WTC11 (cell line): ENCODE measurements at regions not wholly inside any gene's neighbourhood (a gene's known extent, or its start where the extent isn't known, plus 50 kb on each side); places are given as distances from the start of the nearest gene placed in this dataset.

Experiments used
- ATAC-seq: fragments of 200-7000 bp; cut with Tn5 transposase; 2 replicates; pipeline ENCODE4 v1.10.0; 2021; ENCODE audit warnings: mild to moderate bottlenecking, moderate library complexity
- CTCF ChIA-PET: fragments of 300-600 bp; sonication (Branson Sonifier 250); formaldehyde crosslinking; loops from one replicate; lab custom pipeline; 2021; ENCODE audit warnings: antibody characterized with exemption; lab: Charles Lee
- POLR2A ChIA-PET: fragments of 350-600 bp; sonication (Branson Sonifier 250); formaldehyde crosslinking; loops from one replicate; lab custom pipeline; 2021; ENCODE audit warnings: antibody characterized with exemption; lab: Charles Lee
- DNase-seq: peaks from one replicate; pipeline ENCODE4 v3.0.0; 2021; ENCODE audit warnings: low spot score
- H3K27ac Mint-ChIP-seq: 2 replicates; pipeline ENCODE4 v1.8.0; 2021; ENCODE audit warnings: mixed read lengths
- H3K27me3 Mint-ChIP-seq: 2 replicates; pipeline ENCODE4 v1.8.0; 2021; ENCODE audit warnings: low read depth, mild to moderate bottlenecking, moderate library complexity, mixed read lengths
- H3K36me3 Mint-ChIP-seq: 2 replicates; pipeline ENCODE4 v1.8.0; 2021; ENCODE audit warnings: mixed read lengths
- H3K4me1 Mint-ChIP-seq: 2 replicates; pipeline ENCODE4 v1.8.0; 2022; ENCODE audit warnings: mixed read lengths
- H3K4me3 Mint-ChIP-seq: 2 replicates; pipeline ENCODE4 v1.8.0; 2021; ENCODE audit warnings: mild to moderate bottlenecking, moderate library complexity, mixed read lengths
- H3K9me3 Mint-ChIP-seq: 2 replicates; pipeline ENCODE4 v1.8.0; 2021; ENCODE audit warnings: mixed read lengths
- AR ChIP-seq: fragments of 250-450 bp; sonication (Bioruptor Pico); IDR thresholded peaks from 2 replicates; pipeline ENCODE4 v1.9.0; 2021; ENCODE audit warnings: mild to moderate bottlenecking
- ARID4B ChIP-seq: sonication (generic); formaldehyde crosslinking; IDR thresholded peaks from 2 replicates; pipeline ENCODE4 v1.8.0; 2023; ENCODE audit warnings: missing genetic modification reagents, mild to moderate bottlenecking, borderline replicate concordance
- CREM ChIP-seq: sonication (generic); formaldehyde crosslinking; IDR thresholded peaks from 2 replicates; pipeline ENCODE4 v1.8.1; 2022; ENCODE audit warnings: mild to moderate bottlenecking, missing genetic modification reagents, moderate library complexity
- CTCF ChIP-seq: fragments of 200-600 bp; IDR thresholded peaks from 2 replicates; pipeline ENCODE4 v1.8.0; 2022; ENCODE audit warnings: antibody characterized with exemption
- E2F1 ChIP-seq: sonication (generic); formaldehyde crosslinking; IDR thresholded peaks from 2 replicates; pipeline ENCODE4 v1.8.0; 2022; ENCODE audit warnings: mild to moderate bottlenecking, missing genetic modification reagents
- ERG ChIP-seq: fragments of 250-450 bp; sonication (Bioruptor Pico); IDR thresholded peaks from 2 replicates; pipeline ENCODE4 v1.8.0; 2021; ENCODE audit warnings: mild to moderate bottlenecking
- FOXJ3 ChIP-seq: sonication (generic); formaldehyde crosslinking; IDR thresholded peaks from 2 replicates; pipeline ENCODE4 v1.9.0; 2021; ENCODE audit warnings: missing genetic modification reagents, mild to moderate bottlenecking, borderline replicate concordance
- GTF2I ChIP-seq: fragments of 250-450 bp; sonication (Bioruptor Pico); conservative IDR thresholded peaks from 2 replicates; pipeline ENCODE4 v1.4.0; 2021; ENCODE audit warnings: mild to moderate bottlenecking
- JUN ChIP-seq: sonication (generic); formaldehyde crosslinking; IDR thresholded peaks from 2 replicates; pipeline ENCODE4 v1.8.0; 2023; ENCODE audit warnings: mild to moderate bottlenecking, missing genetic modification reagents
- PRDM15 ChIP-seq: sonication (generic); formaldehyde crosslinking; IDR thresholded peaks from 2 replicates; pipeline ENCODE4 v1.8.0; 2022; ENCODE audit warnings: missing genetic modification reagents
- RELA ChIP-seq: sonication (generic); formaldehyde crosslinking; IDR thresholded peaks from 2 replicates; pipeline ENCODE4 v1.8.1; 2022; ENCODE audit warnings: missing genetic modification reagents, mild to moderate bottlenecking, borderline replicate concordance
- SMAD3 ChIP-seq: sonication (generic); formaldehyde crosslinking; IDR thresholded peaks from 2 replicates; pipeline ENCODE4 v1.8.0; 2022; ENCODE audit warnings: missing genetic modification reagents, mild to moderate bottlenecking, borderline replicate concordance
- TEAD4 ChIP-seq: sonication (generic); formaldehyde crosslinking; IDR thresholded peaks from 2 replicates; pipeline ENCODE4 v1.8.0; 2022; ENCODE audit warnings: mild to moderate bottlenecking, missing genetic modification reagents
- USF2 ChIP-seq: sonication (generic); formaldehyde crosslinking; IDR thresholded peaks from 2 replicates; pipeline ENCODE4 v1.8.1; 2023; ENCODE audit warnings: mild to moderate bottlenecking, missing genetic modification reagents, moderate library complexity
- ZMAT4 ChIP-seq: fragments of 250-450 bp; sonication (Bioruptor Pico); IDR thresholded peaks from 2 replicates; pipeline ENCODE4 v1.9.0; 2021; ENCODE audit warnings: mild to moderate bottlenecking
- ZNF121 ChIP-seq: sonication (generic); formaldehyde crosslinking; IDR thresholded peaks from 2 replicates; pipeline ENCODE4 v1.8.0; 2023; ENCODE audit warnings: missing genetic modification reagents
- ZNF317 ChIP-seq: sonication (generic); formaldehyde crosslinking; IDR thresholded peaks from 2 replicates; pipeline ENCODE4 v1.8.1; 2023; ENCODE audit warnings: low read depth, mild to moderate bottlenecking, moderate library complexity, missing genetic modification reagents, borderline replicate concordance
- ZNF423 ChIP-seq: fragments of 250-450 bp; sonication (Bioruptor Pico); IDR thresholded peaks from 2 replicates; pipeline ENCODE4 v2.1.2; 2022; ENCODE audit warnings: mild to moderate bottlenecking, moderate library complexity

- ATAC-seq (no peak), DNase-seq (no peak)
- Mint-ChIP-seq H3K4me1 (peaks cover 27% of the 10 kb centered on the region), H3K9me3 (0 out of 2 replicates have a peak, but pooled peaks cover 3% of the 10 kb centered on the region), H3K27me3 (no peaks in the 10 kb centered on the region), H3K36me3 (no peaks in the 10 kb centered on the region), H3K4me3 (no peak overlapping the region), H3K27ac (no peak overlapping the region)
- CTCF ChIA-PET = no interaction called here
- POLR2A ChIA-PET = no interaction called here
- no peak for TF ChIP-seq FOXJ3 (CRISPR knock-in tag)
- no peak for TF ChIP-seq SMAD3 (CRISPR knock-in tag)
- TF ChIP-seq JUN (CRISPR knock-in tag) = no peak
- TF ChIP-seq GTF2I (CRISPR knock-in tag) = no peak
- TF ChIP-seq CREM (CRISPR knock-in tag) = no peak
- no peak for TF ChIP-seq AR (CRISPR knock-in tag)
- no peak for TF ChIP-seq ZNF423 (CRISPR knock-in tag)
- TF ChIP-seq ZNF317 (CRISPR knock-in tag) = no peak
- TF ChIP-seq CTCF = no peak
- TF ChIP-seq E2F1 (CRISPR knock-in tag) = no peak
- TF ChIP-seq TEAD4 (CRISPR knock-in tag) = no peak
- no peak for TF ChIP-seq ZMAT4
- no peak for TF ChIP-seq RELA (CRISPR knock-in tag)
- TF ChIP-seq ZNF121 = no peak
- no peak for TF ChIP-seq USF2
Observed at GRCh38 chr9:74037274-74037673, 459.9 kb upstream of the RORB start.

- no peak for ATAC-seq
- no peak overlapping the region for H3K4me3 Mint-ChIP-seq
- TF ChIP-seq ARID4B (CRISPR knock-in tag) = no peak
- no peak for TF ChIP-seq ZNF121
- no peak for TF ChIP-seq ERG (CRISPR knock-in tag)
- TF ChIP-seq PRDM15 (CRISPR knock-in tag) = no peak
- no peak for TF ChIP-seq RELA (CRISPR knock-in tag)
- TF ChIP-seq, all 79 proteins: peak for 0
- no peaks in the 10 kb centered on the region for H3K27me3 Mint-ChIP-seq
- ChIA-PET POLR2A (no interaction called here), CTCF (no interaction called here)
- H3K27ac Mint-ChIP-seq = no peak overlapping the region
- H3K36me3 Mint-ChIP-seq = no peaks in the 10 kb centered on the region
- H3K4me1 Mint-ChIP-seq = peaks cover 22% of the 10 kb centered on the region
- DNase-seq = no peak
- H3K9me3 Mint-ChIP-seq = peaks cover 6% of the 10 kb centered on the region; the same call in 1 of the 2 replicates
Observed at GRCh38 chr9:74041588-74041987, 455.5 kb upstream of the RORB start.
